ENCODE measurements at regions not wholly inside any gene's neighbourhood (a gene's known extent, or its start where the extent isn't known, plus 50 kb on each side); places are given as distances from the start of the nearest gene placed in this dataset.
"Not testable (repeated sequence)": the region's sequence is repeated elsewhere in the genome, so short reads cannot be mapped to it uniquely, and the experiment has no call there.

- DNase-seq, result no peak
Observed at GRCh38 chr6:113006494-113006893, 659.4 kb downstream of the RFPL4B start.

GRCh38 chr6:113009682-113010081 is 662.6 kb downstream of the RFPL4B start:
- DNase-seq, result no peak

- DNase-seq, result no peak
Observed at GRCh38 chr6:113010196-113010989, 663.3 kb downstream of the RFPL4B start.

GRCh38 chr6:113011389-113011788 is 664.3 kb downstream of the RFPL4B start:
- DNase-seq, result no peak

- DNase-seq, result no peak
Observed at GRCh38 chr6:113011801-113012200, 664.7 kb downstream of the RFPL4B start.

GRCh38 chr6:113015249-113015648 is 668.1 kb downstream of the RFPL4B start:
- DNase-seq, result peak in 1 of 3 donors; percentile 21

- DNase-seq, result no peak
Observed at GRCh38 chr6:113017353-113017752, 670.2 kb downstream of the RFPL4B start.

- DNase-seq, result no peak
Observed at GRCh38 chr6:113018351-113019151, 671.4 kb downstream of the RFPL4B start.

- DNase-seq, result no peak
Observed at GRCh38 chr6:113019176-113019575, 672.0 kb downstream of the RFPL4B start.

- no peak for DNase-seq
Observed at GRCh38 chr6:113027780-113028179, 680.6 kb downstream of the RFPL4B start.

- not testable (repeated sequence) for DNase-seq
Observed at GRCh38 chr6:113029161-113029560, 682.0 kb downstream of the RFPL4B start.

GRCh38 chr6:113031591-113032238 is 684.6 kb downstream of the RFPL4B start:
- DNase-seq, result no peak

GRCh38 chr6:113039005-113039404 is 691.9 kb downstream of the RFPL4B start:
- DNase-seq, result no peak

GRCh38 chr6:113047148-113047547 is 700.0 kb downstream of the RFPL4B start:
- no peak for DNase-seq

GRCh38 chr6:113047932-113048331 is 700.8 kb downstream of the RFPL4B start:
- DNase-seq, result no peak

- no peak for DNase-seq
Observed at GRCh38 chr6:113048741-113049140, 701.6 kb downstream of the RFPL4B start.

- no peak for DNase-seq
Observed at GRCh38 chr6:113049190-113049589, 702.1 kb downstream of the RFPL4B start.

- peak in 2 of 3 donors; percentile 2 to 5 for DNase-seq
Observed at GRCh38 chr6:113050010-113050858, 703.1 kb downstream of the RFPL4B start.

GRCh38 chr6:113050979-113051378 is 703.8 kb downstream of the RFPL4B start:
- DNase-seq, result no peak

GRCh38 chr6:113052506-113052905 is 705.4 kb downstream of the RFPL4B start:
- DNase-seq, result no peak

- DNase-seq, result no peak
Observed at GRCh38 chr6:113055061-113055460, 707.9 kb downstream of the RFPL4B start.

GRCh38 chr6:113055998-113056397 is 708.9 kb downstream of the RFPL4B start:
- DNase-seq, result no peak
